ENCODE measurements at regions not wholly inside any gene's neighbourhood (a gene's known extent, or its start where the extent isn't known, plus 50 kb on each side); places are given as distances from the start of the nearest gene placed in this dataset.
A peak's percentile ranks its signal among the peaks of the same experiment; 100 is the strongest.

- no peak for DNase-seq
- no peak overlapping the region for H3K27ac ChIP-seq
- intact Hi-C loops (cut with DNase I; ENCODE audit: low total_unique reads) = no loop called here
- H3K9me3 ChIP-seq = no peaks in the 10 kb centered on the region
- whole genome bisulfite sequencing, 5 donors = 85 to 93% (median 87%) methylated on average over 9 of the region's 9 CpGs
- H3K4me1 ChIP-seq = no peaks in the 10 kb centered on the region
- no peak for TF ChIP-seq POLR2A (IDR thresholded peaks at IDR 0.05)
- TF ChIP-seq EP300 (IDR thresholded peaks at IDR 0.05) = no peak
- TF ChIP-seq POLR2AphosphoS5 (IDR thresholded peaks at IDR 0.05) = no peak
- no peak for TF ChIP-seq CTCF (IDR thresholded peaks at IDR 0.05)
- H3K27me3 ChIP-seq = no peaks in the 10 kb centered on the region
- no peak overlapping the region for H3K4me3 ChIP-seq
- H3K36me3 ChIP-seq = no peaks in the 10 kb centered on the region
Observed at GRCh38 chr7:68050627-68051026, 1054.0 kb downstream of the TYW1 start.

GRCh38 chr7:68058014-68058413 lies 1061.4 kb downstream of the TYW1 start:
- no peaks in the 10 kb centered on the region for H3K36me3 ChIP-seq
- no peak for DNase-seq
- H3K4me3 ChIP-seq = no peak overlapping the region
- TF ChIP-seq EP300 (IDR thresholded peaks at IDR 0.05) (no peak), POLR2A (IDR thresholded peaks at IDR 0.05) (no peak), CTCF (IDR thresholded peaks at IDR 0.05) (no peak), POLR2AphosphoS5 (IDR thresholded peaks at IDR 0.05) (no peak)
- intact Hi-C loops (cut with DNase I; ENCODE audit: low total_unique reads) = no loop called here
- no peaks in the 10 kb centered on the region for H3K9me3 ChIP-seq
- H3K27me3 ChIP-seq = peaks cover 0 to 5% (median 0%) of the 10 kb centered on the region in 3 donors
- WGBS, 5 donors = 57 to 77% (median 67%) methylated on average over 2 of the region's 2 CpGs
- no peak overlapping the region for H3K27ac ChIP-seq
- H3K4me1 ChIP-seq = no peaks in the 10 kb centered on the region

- H3K9me3 ChIP-seq = no peaks in the 10 kb centered on the region
- no peaks in the 10 kb centered on the region for H3K4me1 ChIP-seq
- intact Hi-C loops (cut with DNase I; ENCODE audit: low total_unique reads) = no loop called here
- TF ChIP-seq POLR2A (IDR thresholded peaks at IDR 0.05) (no peak), CTCF (IDR thresholded peaks at IDR 0.05) (peak in 1 of 7 experiments; percentile 8), POLR2AphosphoS5 (IDR thresholded peaks at IDR 0.05) (no peak), EP300 (IDR thresholded peaks at IDR 0.05) (no peak)
- H3K27ac ChIP-seq = no peak overlapping the region
- WGBS, 5 donors = 69 to 86% (median 74%) methylated on average over 6 of the region's 6 CpGs
- H3K4me3 ChIP-seq = no peak overlapping the region
- peak in 1 of 2 donors; percentile 32 for DNase-seq
- H3K27me3 ChIP-seq = peaks cover 0 to 5% (median 0%) of the 10 kb centered on the region in 3 donors
- no peaks in the 10 kb centered on the region for H3K36me3 ChIP-seq
Observed at GRCh38 chr7:68063171-68063570, 1066.5 kb downstream of the TYW1 start.

- intact Hi-C loops (cut with DNase I; ENCODE audit: low total_unique reads) = no loop called here
- DNase-seq = no peak
- TF ChIP-seq POLR2AphosphoS5 (IDR thresholded peaks at IDR 0.05) = no peak
- TF ChIP-seq CTCF (IDR thresholded peaks at IDR 0.05) = no peak
- TF ChIP-seq POLR2A (IDR thresholded peaks at IDR 0.05) = no peak
- no peak for TF ChIP-seq EP300 (IDR thresholded peaks at IDR 0.05)
- Histone ChIP-seq H3K36me3 (no peaks in the 10 kb centered on the region), H3K27ac (no peak overlapping the region), H3K4me3 (no peak overlapping the region), H3K4me1 (no peaks in the 10 kb centered on the region), H3K27me3 (no peaks in the 10 kb centered on the region), H3K9me3 (no peaks in the 10 kb centered on the region)
- 65 to 92% (median 81%) methylated on average over 4 of the region's 4 CpGs for WGBS, 5 donors
Observed at GRCh38 chr7:68065581-68065980, 1068.9 kb downstream of the TYW1 start.
